HG03039 (cell line): ENCODE measurements at regions not wholly inside any gene's neighbourhood (a gene's known extent, or its start where the extent isn't known, plus 50 kb on each side); places are given as distances from the start of the nearest gene placed in this dataset.
A peak's percentile ranks its signal among the peaks of the same experiment; 100 is the strongest.
"Not testable (repeated sequence)": the region's sequence is repeated elsewhere in the genome, so short reads cannot be mapped to it uniquely, and the experiment has no call there.

ENCODE experiments used
- ATAC-seq: cut with Tn5 transposase; IDR thresholded peaks from one replicate; pipeline ENCODE4 v1.9.1; 2021; ENCODE audit warnings: mild to moderate bottlenecking, moderate library complexity; ENCODE audit not compliant: unreplicated experiment

DNA sequence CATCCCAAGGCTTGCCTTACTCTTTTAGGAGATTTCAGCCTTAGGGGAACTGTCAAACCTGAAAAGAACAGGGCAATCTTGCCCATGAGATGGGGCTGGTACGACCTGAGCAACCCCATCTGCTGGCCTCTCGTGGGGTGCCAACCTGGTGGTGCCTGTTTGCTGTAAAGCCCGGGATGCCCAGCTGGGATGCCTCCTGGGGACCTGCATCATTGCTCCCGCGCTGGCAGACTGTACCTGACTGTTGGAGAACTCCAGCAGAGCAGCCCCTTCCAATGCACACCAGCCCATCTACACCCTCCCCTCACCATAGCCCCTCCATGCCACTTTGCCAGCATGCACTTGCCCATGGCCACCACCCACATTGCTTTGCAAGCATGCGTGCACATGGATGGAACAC is 335.7 kb downstream of the RPS29 start:
- no peak for ATAC-seq

DNA sequence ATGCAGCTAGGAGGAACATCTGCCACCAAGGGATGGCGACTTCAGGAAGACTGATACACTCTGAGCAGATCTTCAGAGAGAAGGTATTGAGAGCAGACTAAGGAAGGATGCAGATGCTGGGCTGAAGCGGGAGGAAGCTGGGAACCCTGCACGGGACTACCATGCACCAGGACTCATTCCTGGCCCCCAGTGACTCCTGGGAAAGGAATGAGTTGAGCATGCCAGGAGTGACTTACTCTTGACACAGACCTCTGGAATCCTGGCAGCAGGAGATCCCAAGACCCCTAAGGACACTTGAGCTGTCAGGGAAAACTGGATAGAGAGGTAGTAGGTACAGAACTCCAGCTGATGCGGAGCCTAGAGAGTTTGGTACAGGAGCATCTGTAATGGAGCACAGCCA is 336.1 kb downstream of the RPS29 start:
- no peak for ATAC-seq

DNA sequence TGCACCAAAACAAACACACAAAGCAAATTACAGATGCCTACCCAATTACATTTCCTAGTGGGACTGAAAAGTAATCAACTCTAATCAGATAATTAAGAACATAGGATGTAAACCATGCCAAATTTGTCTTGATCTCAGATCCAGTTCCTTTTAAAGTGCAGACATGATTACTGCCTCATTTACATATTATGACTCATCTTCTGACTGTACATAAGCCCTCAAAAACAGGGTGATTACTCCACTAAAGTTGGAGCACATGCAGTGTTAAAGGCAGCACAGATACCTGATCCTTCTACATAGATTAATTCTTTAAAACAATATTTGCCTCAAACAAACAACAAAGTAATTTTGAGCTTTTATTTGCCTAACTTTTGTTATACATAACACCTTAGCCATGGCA is 337.2 kb downstream of the RPS29 start:
- no peak for ATAC-seq

DNA sequence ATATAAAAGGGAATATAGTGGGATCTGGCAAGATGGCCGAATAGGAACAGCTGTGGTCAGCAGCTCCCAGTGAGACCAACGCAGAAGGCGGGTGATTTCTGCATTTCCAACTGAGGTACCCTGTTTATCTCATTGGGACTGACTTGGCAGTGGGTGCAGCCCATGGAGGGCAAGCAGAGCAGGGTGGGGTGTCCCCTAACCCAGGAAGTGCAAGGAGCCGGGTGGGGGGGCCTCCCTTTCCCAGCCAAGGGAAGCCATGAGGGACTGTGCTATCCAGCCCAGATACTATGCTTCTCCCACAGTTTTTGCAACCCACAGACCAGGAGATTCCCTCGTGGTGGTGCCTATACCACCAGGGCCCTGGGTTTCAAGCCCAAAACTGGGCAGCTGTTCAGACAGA is 342.4 kb downstream of the RPS29 start:
- not testable (repeated sequence) for ATAC-seq

DNA sequence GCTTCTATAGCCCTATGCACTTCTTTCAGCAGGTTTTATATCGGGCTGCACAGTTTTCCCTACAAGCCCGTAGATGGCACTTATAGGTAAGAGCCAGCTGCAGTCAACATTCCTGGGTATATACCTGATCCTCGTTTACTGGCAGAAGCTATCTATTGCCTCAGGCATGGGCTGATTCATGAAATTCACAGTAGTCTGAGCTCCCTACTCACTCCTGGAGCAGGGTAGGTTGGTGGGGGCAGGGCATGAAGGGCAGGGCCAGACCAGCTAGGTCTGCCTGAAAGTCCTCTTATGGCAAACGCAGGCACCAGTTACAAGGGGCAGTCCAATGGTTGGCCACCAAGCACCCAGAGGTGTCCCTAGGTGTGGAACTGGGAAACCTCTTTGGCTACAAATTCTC is 345.8 kb downstream of the RPS29 start:
- ATAC-seq: no peak

DNA sequence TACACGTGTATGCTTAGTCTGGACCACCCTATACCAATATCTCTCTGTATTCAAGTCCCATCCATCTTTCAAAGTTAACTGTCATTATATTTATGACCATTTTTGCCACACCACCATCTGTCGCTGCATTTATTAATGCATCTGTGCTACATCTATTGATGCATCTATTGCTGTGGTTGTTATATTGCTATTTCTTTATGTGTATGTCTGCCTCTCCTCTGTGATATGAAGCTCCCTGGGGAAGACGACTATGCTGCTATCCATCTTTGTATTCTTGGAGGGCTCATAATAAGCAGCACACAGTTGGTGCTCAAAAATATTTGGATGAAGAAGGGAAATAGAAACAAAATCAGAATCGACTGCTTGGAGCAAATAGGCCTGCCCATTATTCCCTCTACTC is 357.6 kb downstream of the RPS29 start:
- ATAC-seq: no peak

DNA sequence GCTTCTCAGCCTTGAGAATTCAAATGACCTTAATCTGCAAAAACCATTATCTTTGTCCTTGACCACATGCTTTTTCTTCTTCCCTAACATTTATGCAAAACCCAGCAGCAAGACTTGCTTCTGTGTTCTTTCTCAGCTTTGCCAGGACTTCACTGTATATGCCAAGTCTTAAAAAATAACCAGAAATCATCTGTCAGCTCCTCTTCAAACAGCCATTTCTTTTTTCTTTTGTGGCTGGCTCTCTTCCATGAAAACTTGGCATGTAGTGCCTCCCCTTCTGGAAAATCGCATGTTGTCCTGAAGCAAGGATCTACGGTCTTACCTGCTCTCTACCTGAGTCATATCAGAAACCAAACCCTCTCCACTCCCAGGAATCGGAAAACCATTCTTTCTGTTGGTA is 364.9 kb downstream of the RPS29 start:
- no peak for ATAC-seq

DNA sequence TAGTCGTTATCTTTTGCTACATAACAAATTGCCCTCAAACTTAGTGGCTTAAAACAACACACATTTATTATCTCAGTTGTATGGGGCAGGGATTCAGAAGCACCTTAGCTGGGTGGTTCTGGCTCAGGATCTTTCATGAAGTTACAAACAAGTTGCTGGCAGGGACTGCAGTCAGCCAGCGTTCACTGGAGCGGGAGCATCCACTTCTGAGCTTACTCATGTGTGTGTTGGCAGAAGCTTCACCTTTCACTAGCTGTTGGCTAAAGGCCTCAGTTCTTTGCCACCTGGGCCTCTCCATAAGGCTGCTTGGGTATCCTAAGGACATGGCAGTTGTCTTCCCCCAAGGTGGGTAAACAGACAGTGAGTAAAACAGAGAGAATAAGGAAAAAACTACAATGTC is 365.7 kb downstream of the RPS29 start:
- no peak for ATAC-seq

DNA sequence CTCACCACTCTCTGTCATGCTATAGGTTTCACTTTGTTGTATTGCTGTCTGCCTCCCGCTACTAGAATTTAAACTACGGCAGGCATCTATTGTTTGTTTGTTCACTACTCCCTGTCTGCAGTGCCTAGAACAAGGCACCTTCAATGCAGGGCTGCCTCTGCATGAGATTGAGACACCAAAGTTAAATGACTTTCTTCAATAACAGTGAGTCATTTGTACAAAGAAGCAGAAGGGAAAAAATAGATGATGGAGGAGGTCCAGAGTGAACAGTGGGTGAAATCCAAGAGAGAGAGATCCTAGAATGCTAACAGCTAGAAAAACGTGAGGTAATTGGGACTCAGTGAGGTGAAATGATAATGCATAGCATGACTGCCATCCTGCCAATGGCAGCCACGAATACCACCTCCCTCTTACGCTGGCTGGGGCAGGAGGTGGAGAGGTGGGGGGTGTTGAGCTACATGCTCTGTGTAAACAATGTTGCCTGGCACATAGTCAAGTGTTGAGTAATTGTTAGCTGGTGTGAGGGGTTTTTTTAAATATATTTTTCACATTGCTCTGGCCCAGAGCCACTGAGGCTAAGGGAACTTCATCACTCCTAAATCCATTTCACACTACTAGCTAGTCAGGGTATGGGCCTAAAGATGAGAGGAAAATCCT is 367.6 kb downstream of the RPS29 start:
- ATAC-seq: no peak

DNA sequence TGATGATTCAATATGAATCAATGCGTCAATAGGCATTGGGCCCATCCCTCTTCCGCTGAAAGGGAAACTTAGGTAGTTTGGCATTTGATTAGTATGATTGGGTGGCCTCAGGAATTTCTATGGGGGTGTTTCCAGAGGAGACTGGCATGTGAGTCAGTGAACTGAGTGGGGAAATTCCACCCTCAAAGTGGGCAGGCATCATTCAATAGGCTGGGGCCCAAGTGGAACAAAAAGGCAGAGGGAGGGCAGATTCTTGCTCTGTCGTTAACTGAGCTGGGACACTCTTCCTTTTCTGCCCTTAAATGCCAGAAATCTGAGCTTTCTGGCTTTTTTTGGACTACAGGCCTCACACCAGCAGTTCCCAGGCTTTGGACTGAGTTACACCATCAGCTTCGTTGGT is 373.5 kb downstream of the RPS29 start:
- ATAC-seq: no peak

DNA sequence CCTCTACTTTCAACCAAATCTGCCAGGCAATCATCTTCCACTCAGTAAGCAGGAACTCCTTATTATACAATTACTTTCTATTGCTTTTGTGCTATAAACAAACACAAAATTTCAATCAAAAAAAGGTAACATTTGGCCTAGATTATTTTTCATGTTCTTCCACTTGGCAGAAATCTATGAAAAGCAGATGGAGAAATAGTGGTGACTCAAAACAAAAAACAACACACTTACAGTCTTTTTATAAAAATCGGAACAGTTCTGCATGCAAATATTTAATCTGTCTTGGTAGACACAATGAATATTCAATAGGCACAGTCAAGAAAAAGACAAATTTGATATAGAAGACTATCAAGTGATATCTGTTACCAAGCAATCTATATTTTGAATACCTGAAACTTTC is 376.8 kb downstream of the RPS29 start:
- no peak for ATAC-seq

DNA sequence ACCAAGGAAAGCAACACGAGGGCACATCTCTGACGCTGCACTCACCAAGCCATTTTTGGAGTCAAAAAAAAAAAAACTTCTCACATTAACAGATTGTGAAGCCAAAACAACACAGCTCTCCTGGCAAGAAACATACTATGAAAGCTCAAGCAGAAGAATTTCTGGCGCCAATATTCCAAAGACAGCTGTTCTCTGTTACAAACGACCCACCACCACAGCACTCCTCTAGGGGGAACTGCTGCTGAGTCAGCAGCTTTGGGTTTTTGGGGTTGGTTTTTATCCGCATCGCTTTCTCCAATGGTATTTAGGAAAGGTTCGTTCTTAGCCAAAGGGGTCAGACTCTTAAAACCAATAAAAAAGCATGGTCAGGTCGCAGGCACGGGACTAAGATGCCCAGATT is 379.4 kb downstream of the RPS29 start:
- no peak for ATAC-seq

DNA sequence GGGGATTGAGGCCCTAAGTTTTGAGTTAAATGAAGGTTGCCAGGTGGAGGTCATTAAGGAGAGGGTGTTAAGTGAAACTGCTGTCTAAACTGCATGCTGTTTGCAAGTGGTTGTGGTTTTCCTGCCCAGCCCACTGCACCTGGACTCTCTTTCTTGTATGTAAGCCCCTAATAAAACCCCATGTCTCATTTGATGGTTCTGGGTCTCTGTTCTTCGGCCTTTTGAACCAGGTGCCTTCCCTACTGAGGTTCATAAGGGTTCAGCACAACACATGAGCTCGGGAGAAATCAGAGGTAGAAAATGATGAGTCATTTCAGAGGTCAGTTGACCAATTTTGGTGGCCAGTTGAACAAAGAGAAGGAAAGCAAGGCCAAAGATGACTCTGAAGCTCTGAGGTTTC is 382.5 kb downstream of the RPS29 start:
- ATAC-seq: no peak

DNA sequence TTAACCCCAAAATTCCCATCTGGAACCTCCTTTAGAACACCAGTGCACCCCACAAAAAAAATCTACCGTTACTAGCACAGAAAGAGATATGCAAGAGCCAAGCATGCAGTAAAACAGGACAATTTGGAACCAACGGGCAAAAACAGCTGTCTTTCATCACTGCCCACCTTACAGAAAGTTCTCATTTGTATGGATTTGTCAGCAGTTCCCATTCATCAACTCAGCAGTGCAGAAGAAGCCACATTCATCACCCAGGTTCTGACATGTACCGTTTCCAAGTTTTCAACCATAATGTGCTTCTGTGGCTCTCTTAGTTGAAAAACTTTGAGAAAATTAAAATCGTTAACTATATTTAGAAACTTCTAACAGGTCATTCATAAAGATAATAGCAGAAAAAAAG is 387.0 kb downstream of the RPS29 start:
- ATAC-seq: no peak

DNA sequence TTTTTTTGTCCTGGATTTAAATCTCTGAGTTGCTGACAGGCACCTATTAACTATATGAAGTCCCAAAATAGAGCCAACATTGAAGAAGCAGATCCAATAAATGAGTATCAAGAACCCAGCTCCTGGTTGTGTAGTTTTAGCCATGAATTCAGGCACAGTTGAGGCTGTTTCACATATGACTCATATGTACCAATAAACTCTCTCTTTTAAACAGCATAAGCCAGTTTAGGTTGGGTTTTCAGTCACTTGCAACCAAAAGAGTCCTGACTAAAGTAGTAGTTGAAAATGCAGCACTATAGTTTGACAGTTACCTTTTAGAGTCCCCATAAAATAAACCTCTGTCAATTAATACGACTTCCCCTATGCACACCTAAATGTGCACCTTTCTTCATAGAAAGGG is 389.9 kb downstream of the RPS29 start:
- ATAC-seq: no peak

DNA sequence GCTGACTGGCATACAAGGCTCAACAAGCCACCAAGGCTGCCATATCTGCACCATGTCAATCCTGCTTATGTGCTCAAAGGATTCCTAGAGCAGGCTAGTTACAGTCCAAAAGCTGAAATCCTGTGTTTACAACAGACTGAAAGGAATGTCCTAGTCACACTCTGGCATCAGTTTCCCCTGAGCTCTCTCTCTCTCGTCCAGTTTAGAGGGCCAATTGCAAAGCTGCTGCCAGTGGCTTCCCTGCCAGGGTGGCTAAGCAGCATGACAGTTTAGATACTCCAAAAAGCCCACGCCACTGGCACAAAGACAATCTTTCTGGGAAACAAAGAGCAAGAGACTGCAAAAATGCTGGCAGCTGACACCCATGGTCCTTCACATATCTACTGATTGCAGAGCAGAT is 392.1 kb downstream of the RPS29 start:
- ATAC-seq: no peak

DNA sequence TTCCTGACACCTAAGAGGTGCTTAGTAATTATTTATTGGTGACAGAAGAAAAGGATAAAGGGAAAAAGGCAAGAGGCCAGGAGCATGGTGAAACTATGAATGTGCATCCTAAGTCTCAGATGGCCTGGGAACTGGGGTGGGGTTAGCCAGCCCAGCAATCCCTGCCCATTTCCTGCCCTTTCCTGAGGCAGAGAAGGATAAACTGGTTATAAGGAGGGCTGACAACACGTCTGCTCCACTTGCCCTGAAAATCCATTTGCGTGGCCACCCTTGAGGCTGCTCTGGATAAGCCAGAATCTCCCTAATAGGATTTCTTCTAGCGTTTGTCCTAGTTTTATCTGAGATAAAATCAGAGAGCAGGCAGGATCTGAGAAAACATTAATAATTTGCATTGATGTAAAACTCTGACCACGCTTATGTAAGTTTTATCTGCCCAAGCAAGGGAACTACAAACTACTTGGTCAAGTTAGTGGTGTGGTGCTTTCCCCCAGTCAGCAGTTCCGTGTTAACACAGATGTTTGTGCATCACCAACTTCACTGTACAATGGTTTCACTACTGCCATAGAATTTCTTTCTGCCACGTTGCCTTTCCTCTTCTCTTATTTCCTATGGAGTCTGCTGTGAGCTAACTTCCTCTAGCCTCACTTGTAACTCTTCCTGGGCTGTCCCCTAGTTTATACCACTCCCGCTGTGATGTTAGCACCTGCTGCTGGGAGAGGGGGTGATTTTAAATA is 392.7 kb downstream of the RPS29 start:
- ATAC-seq: peak; percentile 94

DNA sequence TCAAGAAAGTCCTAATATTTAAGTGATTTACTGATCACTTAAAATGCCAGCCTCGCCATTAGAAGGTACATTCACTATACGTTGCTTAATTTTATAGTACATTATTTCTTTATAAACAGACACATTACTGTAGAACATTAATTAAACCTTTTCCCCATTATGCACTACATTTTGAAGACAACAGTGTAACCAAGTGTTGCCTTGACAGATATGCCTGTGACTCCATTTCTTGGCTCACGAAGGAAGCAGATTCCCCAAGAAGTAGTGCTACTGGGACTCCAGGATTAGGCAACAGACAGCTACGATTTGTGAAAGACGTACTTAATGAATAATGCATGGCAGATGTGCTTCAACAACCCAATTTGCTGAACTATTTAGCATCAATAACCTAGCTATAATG is 394.8 kb downstream of the RPS29 start:
- no peak for ATAC-seq

DNA sequence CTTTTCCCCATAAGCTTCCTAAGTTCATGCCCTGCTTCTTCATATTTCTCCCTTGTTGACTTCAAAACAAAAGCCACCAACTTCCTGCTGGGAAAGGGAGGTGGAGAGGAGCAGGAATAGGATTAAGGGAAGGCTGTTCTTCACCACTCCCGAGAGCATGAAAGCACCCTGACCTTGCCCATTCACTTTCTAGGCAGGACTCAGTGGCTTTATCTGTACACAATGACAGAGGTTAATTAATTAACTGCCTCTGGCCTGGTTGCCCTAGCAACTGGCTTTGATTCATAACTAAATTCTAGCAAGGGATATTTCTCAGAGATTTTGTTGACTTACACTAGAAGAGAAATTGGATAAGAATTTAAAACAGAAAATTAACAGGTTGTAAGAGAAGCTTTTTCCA is 396.8 kb downstream of the RPS29 start:
- ATAC-seq: no peak

DNA sequence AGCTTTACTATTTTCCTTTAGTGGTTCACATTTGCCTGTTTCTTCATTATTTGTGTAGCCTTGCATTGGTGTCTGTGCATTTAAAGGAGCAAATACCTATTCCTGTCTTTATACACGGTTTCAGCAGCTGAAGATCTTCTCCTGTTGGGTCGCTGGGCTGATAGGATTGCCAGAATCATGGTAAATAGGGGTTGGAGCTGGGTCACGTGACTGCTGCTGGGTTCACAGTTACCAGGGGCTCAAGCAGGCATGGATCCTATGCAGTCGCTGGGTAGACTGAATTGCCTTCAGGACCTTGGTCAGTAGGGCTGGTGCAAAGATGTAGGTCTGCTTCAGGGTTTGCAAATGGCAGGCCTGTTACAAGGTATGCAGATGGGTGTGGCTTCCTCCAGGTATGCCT is 398.4 kb downstream of the RPS29 start:
- no peak for ATAC-seq

DNA sequence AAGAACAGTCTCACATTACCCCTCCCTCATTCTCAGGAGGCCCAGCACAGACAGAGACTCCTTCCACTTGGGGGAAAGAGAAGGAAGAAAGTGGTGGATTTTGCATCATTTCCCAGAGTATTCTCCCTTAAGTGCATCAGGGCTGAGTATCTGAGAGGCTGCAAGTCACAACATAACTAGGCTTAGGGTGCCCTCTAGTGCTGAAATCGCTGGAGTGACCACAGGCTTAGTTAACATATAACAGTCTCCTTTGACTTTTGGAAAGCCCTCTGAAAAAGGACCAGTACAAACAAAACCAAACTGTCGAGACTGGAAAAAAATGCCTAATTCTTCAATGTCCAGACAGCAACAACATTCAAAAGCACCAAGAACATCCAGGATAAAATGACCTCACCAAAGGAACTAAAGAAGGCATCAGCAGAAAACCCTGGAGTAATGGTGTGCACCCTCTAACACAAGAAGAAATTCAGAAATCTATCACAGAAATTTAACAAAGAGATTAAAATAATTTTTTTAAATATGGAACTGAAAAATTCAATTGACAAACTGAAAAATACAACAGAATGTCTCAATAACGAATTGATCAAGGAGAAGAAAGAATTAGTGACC is 412.3 kb downstream of the RPS29 start:
- peak; percentile 96 for ATAC-seq

DNA sequence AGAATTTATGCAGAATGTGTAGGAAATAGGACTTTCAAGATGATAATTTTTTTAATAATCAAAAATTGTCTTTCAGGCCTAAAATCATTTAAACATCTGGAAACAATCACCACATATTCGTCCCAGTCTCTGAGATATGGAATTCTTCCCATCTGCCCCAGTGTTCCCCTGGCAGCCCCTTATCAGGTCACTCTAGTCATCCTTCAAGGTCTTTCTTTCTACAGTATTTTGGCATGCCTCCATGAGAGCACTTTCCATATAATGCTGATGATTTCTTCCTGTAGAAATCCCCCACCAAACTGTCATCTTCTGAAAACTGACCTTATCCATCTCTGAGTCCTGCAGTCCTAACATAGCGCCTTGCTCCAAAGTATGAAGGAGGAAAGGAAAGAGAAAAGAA is 422.1 kb downstream of the RPS29 start:
- ATAC-seq: no peak
